Suppressor macrophage (primary cell): ENCODE measurements at regions not wholly inside any gene's neighbourhood (a gene's known extent, or its start where the extent isn't known, plus 50 kb on each side); places are given as distances from the start of the nearest gene placed in this dataset.

ENCODE experiments used
- DNase-seq, 4 experiments: peaks; one replicate each; pipeline ENCODE4 v3.0.0-alpha.2; 2020 to 2022

- DNase-seq = peak; percentile 52 to 77 (median 74)
Observed at GRCh38 chr2:177147093-177147694, 65.4 kb upstream of the HNRNPA3 start.

- DNase-seq = no peak
Observed at GRCh38 chr2:177147834-177148445, 64.7 kb upstream of the HNRNPA3 start.

- DNase-seq = peak; percentile 77 to 88 (median 87)
Observed at GRCh38 chr2:177148477-177149154, 64.0 kb upstream of the HNRNPA3 start.

GRCh38 chr2:177149155-177149503, 63.5 kb upstream of the HNRNPA3 start:
- DNase-seq = no peak

- no peak for DNase-seq
Observed at GRCh38 chr2:177153805-177154204, 58.8 kb upstream of the HNRNPA3 start.

- DNase-seq = no peak
Observed at GRCh38 chr2:177154809-177155208, 57.8 kb upstream of the HNRNPA3 start.

GRCh38 chr2:177155631-177156030, 57.0 kb upstream of the HNRNPA3 start:
- no peak for DNase-seq

GRCh38 chr2:177161741-177162460, 50.7 kb upstream of the HNRNPA3 start:
- DNase-seq = peak; percentile 40 to 65 (median 50)
